Panc1 (cell line): ENCODE measurements at regions not wholly inside any gene's neighbourhood (a gene's known extent, or its start where the extent isn't known, plus 50 kb on each side); places are given as distances from the start of the nearest gene placed in this dataset.

Source experiments
- ATAC-seq: fragments of 200-7000 bp; cut with Tn5 transposase; 2 replicates; pipeline ENCODE4 v1.9.1; 2020; ENCODE audit warnings: mild to moderate bottlenecking, moderate library complexity
- BruUV-seq: library from RNA; stranded (reverse); fragments of 400-500 nt; replicated peaks from 2 replicates; lab custom pipeline; 2021; lab: Mats Ljungman, UMichigan
- CTCF ChIA-PET: fragments of 300-600 bp; sonication (Branson Sonifier 250); formaldehyde crosslinking; loops from one replicate; lab custom pipeline; 2022; ENCODE audit warnings: antibody characterized with exemption; lab: Charles Lee
- POLR2A ChIA-PET: fragments of 300-600 bp; sonication (Branson Sonifier 250); formaldehyde crosslinking; loops from one replicate; lab custom pipeline; 2022; ENCODE audit warnings: antibody characterized with exemption; lab: Charles Lee
- DNase-seq: peaks from one replicate; pipeline ENCODE4 v3.0.0-alpha.2; 2010; ENCODE audit warnings: low read depth, low spot score
- H3K27ac ChIP-seq: 2 replicates; pipeline ENCODE4 v1.5.1; 2011; ENCODE audit warnings: mild to moderate bottlenecking, low read length, inconsistent platforms
- H3K27me3 ChIP-seq: fragments of 200-500 bp; sonication (Bioruptor generic); 2 replicates; pipeline ENCODE4 v1.6.0; 2014; ENCODE audit warnings: low read length, inconsistent platforms; ENCODE audit not compliant: control insufficient read depth, insufficient read depth
- H3K36me3 ChIP-seq: fragments of 200-500 bp; sonication (Bioruptor generic); 2 replicates; pipeline ENCODE4 v1.5.1; 2014; ENCODE audit warnings: inconsistent platforms, mild to moderate bottlenecking, low read length, moderate library complexity; ENCODE audit not compliant: control insufficient read depth, insufficient read depth
- H3K4me1 ChIP-seq: 2 replicates; pipeline ENCODE4 v1.5.1; 2011; ENCODE audit warnings: inconsistent platforms, mild to moderate bottlenecking, low read length, moderate library complexity; ENCODE audit not compliant: control insufficient read depth, insufficient read depth
- H3K4me3 ChIP-seq, 2 experiments: 2 replicates each; pipeline ENCODE4 v1.5.1; 2011 to 2012; ENCODE audit warnings: low read depth in 2 of 2, low read length in 2 of 2, mild to moderate bottlenecking in 2 of 2, inconsistent platforms in 1 of 2, moderate library complexity in 1 of 2
- H3K9me3 ChIP-seq: fragments of 200-500 bp; sonication (Bioruptor generic); 2 replicates; pipeline ENCODE4 v1.5.1; 2014; ENCODE audit warnings: low read depth, mild to moderate bottlenecking, inconsistent platforms, low read length, moderate library complexity; ENCODE audit not compliant: control insufficient read depth, insufficient read depth
- CTCF ChIP-seq: fragments of 450-650 bp; IDR thresholded peaks from 2 replicates; pipeline ENCODE4 v1.5.1; 2017; ENCODE audit warnings: mild to moderate bottlenecking
- POLR2AphosphoS5 ChIP-seq: IDR thresholded peaks from 2 replicates; pipeline ENCODE4 v1.6.1; 2012; ENCODE audit warnings: mild to moderate bottlenecking, low read depth, low read length, moderate library complexity
- SIN3A ChIP-seq: IDR thresholded peaks from 2 replicates; pipeline ENCODE4 v1.6.1; 2012; ENCODE audit warnings: low read depth, mild to moderate bottlenecking, low read length, moderate library complexity, borderline replicate concordance; ENCODE audit not compliant: insufficient read depth
- TCF7L2 ChIP-seq: IDR thresholded peaks from 2 replicates; pipeline ENCODE4 v1.6.1; 2011; ENCODE audit warnings: mild to moderate bottlenecking, low read depth, low read length, inconsistent platforms
- in situ Hi-C: cut with HindIII; loops from 2 replicates; pipeline ENCODE4 v1.10.0; 2016; ENCODE audit warnings: low sequenced_read_pairs, low pct_unique_long_range_greater_than_20kb
- intact Hi-C: fragments of 100-400 bp; cut with micrococcal nuclease; formaldehyde crosslinking; loops from one replicate; pipeline ENCODE4 v1.10.0; 2022; ENCODE audit not compliant: unreplicated experiment
- TF ChIP-seq, protein P1 (sequence below), 2 experiments: IDR thresholded peaks; 2 replicates each; pipeline ENCODE4 v1.6.1; 2011 to 2012; ENCODE audit warnings: low read depth in 2 of 2, control low read depth in 1 of 2, low read length in 1 of 2, mild to moderate bottlenecking in 1 of 2, moderate library complexity in 1 of 2; ENCODE audit not compliant: insufficient read depth in 1 of 2

GRCh38 chr7:81611040-81611439 is 158.8 kb downstream of the HGF start:
- no peaks in the 10 kb centered on the region for H3K9me3 ChIP-seq
- intact Hi-C loops (no loop called here), in situ Hi-C loops (no loop called here)
- H3K36me3 ChIP-seq = no peaks in the 10 kb centered on the region
- no peaks in the 10 kb centered on the region for H3K4me1 ChIP-seq
- no peak overlapping the region for H3K4me3 ChIP-seq
- ATAC-seq (no peak), DNase-seq (no peak)
- POLR2A ChIA-PET = no interaction called here
- TF ChIP-seq POLR2AphosphoS5 (no peak), CTCF (no peak), SIN3A (no peak), TCF7L2 (no peak)
- TF ChIP-seq, protein P1, sequence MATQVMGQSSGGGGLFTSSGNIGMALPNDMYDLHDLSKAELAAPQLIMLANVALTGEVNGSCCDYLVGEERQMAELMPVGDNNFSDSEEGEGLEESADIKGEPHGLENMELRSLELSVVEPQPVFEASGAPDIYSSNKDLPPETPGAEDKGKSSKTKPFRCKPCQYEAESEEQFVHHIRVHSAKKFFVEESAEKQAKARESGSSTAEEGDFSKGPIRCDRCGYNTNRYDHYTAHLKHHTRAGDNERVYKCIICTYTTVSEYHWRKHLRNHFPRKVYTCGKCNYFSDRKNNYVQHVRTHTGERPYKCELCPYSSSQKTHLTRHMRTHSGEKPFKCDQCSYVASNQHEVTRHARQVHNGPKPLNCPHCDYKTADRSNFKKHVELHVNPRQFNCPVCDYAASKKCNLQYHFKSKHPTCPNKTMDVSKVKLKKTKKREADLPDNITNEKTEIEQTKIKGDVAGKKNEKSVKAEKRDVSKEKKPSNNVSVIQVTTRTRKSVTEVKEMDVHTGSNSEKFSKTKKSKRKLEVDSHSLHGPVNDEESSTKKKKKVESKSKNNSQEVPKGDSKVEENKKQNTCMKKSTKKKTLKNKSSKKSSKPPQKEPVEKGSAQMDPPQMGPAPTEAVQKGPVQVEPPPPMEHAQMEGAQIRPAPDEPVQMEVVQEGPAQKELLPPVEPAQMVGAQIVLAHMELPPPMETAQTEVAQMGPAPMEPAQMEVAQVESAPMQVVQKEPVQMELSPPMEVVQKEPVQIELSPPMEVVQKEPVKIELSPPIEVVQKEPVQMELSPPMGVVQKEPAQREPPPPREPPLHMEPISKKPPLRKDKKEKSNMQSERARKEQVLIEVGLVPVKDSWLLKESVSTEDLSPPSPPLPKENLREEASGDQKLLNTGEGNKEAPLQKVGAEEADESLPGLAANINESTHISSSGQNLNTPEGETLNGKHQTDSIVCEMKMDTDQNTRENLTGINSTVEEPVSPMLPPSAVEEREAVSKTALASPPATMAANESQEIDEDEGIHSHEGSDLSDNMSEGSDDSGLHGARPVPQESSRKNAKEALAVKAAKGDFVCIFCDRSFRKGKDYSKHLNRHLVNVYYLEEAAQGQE (IDR thresholded peaks at IDR 0.05; ENCODE audit: insufficient read depth in 1 of 2, low read depth in 2 of 2, low read length in 1 of 2) = no peak
- BruUV-seq = no TSS peak
- no peaks in the 10 kb centered on the region for H3K27me3 ChIP-seq
- H3K27ac ChIP-seq = no peak overlapping the region
- CTCF ChIA-PET = no interaction called here

- no TSS peak for BruUV-seq
- ChIA-PET POLR2A (no interaction called here), CTCF (no interaction called here)
- no peak for TF ChIP-seq SIN3A
- TF ChIP-seq, protein P1 (IDR thresholded peaks at IDR 0.05; ENCODE audit: insufficient read depth in 1 of 2, low read depth in 2 of 2, low read length in 1 of 2) = no peak
- Histone ChIP-seq H3K9me3 (no peaks in the 10 kb centered on the region), H3K36me3 (no peaks in the 10 kb centered on the region), H3K4me1 (no peaks in the 10 kb centered on the region), H3K27ac (no peak overlapping the region), H3K27me3 (no peaks in the 10 kb centered on the region), H3K4me3 (no peak overlapping the region)
- no peak for ATAC-seq
- no peak for DNase-seq
- intact Hi-C loops (no loop called here), in situ Hi-C loops (no loop called here)
These were observed 161.0 kb downstream of the HGF start for GRCh38 chr7:81608748-81609382.
